ENCODE measurements at regions not wholly inside any gene's neighbourhood (a gene's known extent, or its start where the extent isn't known, plus 50 kb on each side); places are given as distances from the start of the nearest gene placed in this dataset.

DNA sequence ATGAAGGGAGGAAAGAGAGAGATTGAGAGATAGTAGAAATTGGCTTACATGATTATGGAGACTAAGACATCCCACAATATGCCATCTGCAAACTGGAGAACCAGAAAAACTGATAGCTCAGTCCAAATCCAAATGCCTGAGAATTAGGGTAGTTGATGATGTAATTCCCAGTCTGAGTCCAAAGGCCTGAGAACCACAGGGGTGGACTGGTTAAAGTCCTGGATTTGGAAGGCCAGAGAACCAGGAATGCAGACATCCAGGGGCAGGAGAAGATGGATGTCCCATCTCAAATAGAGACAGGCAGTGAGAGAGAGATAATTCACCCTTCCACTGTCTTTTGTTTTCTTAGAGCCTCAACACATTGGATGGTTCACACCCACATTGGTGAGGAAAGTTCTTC is 345.7 kb upstream of the SPANXN4 start:
- no peak for TF ChIP-seq EZH2phosphoT487 (IDR thresholded peaks at IDR 0.05; ENCODE audit: low read depth, severe bottlenecking, unreplicated experiment)
- TF ChIP-seq, protein P1, sequence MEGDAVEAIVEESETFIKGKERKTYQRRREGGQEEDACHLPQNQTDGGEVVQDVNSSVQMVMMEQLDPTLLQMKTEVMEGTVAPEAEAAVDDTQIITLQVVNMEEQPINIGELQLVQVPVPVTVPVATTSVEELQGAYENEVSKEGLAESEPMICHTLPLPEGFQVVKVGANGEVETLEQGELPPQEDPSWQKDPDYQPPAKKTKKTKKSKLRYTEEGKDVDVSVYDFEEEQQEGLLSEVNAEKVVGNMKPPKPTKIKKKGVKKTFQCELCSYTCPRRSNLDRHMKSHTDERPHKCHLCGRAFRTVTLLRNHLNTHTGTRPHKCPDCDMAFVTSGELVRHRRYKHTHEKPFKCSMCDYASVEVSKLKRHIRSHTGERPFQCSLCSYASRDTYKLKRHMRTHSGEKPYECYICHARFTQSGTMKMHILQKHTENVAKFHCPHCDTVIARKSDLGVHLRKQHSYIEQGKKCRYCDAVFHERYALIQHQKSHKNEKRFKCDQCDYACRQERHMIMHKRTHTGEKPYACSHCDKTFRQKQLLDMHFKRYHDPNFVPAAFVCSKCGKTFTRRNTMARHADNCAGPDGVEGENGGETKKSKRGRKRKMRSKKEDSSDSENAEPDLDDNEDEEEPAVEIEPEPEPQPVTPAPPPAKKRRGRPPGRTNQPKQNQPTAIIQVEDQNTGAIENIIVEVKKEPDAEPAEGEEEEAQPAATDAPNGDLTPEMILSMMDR (IDR thresholded peaks at IDR 0.05; ENCODE audit: poor library complexity) = no peak
- DNase-seq (ENCODE audit: low spot score) = no peak
- Histone ChIP-seq H3K9me3 (ENCODE audit: low read depth) (no peaks in the 10 kb centered on the region), H3K36me3 (replicated peaks; ENCODE audit: insufficient read depth, low read depth) (no peaks in the 10 kb centered on the region), H3K4me1 (ENCODE audit: insufficient read depth) (no peaks in the 10 kb centered on the region), H3K27me3 (no peaks in the 10 kb centered on the region), H3K79me2 (no peaks in the 10 kb centered on the region), H3K4me3 (no peak overlapping the region), H3K9me2 (replicated peaks; ENCODE audit: insufficient read depth) (no peaks in the 10 kb centered on the region), H4K20me1 (ENCODE audit: insufficient read depth, poor library complexity, severe bottlenecking) (no peaks in the 10 kb centered on the region), H3K4me2 (no peak overlapping the region), H3K27ac (no peak overlapping the region), H2AFZ (no peak overlapping the region)

DNA sequence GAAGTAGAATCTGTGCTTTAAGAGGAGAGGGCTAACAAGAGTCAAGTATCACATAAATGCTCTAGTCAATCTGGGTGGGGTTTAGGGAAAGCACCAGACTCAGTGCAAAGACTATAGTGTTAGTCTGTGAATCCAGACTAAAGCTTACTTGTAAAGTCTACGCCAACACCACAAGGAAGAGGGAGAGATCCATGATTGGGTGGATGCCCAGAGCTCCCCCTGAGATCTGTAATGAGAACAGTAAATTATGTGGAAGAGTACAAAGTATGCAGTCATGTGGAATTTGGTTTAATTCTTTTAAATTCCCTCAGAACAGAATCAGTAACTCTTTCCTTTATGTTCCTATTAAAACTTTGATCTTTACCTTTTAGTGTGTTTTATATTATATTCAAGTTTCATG is 354.7 kb upstream of the SPANXN4 start:
- Histone ChIP-seq H3K27ac (no peak overlapping the region), H4K20me1 (ENCODE audit: insufficient read depth, poor library complexity, severe bottlenecking) (no peaks in the 10 kb centered on the region), H2AFZ (no peak overlapping the region), H3K4me1 (ENCODE audit: insufficient read depth) (no peaks in the 10 kb centered on the region), H3K9me3 (ENCODE audit: low read depth) (no peaks in the 10 kb centered on the region), H3K4me3 (no peak overlapping the region), H3K36me3 (replicated peaks; ENCODE audit: insufficient read depth, low read depth) (no peaks in the 10 kb centered on the region), H3K27me3 (no peaks in the 10 kb centered on the region), H3K9me2 (replicated peaks; ENCODE audit: insufficient read depth) (no peaks in the 10 kb centered on the region), H3K4me2 (no peak overlapping the region), H3K79me2 (no peaks in the 10 kb centered on the region)
- DNase-seq (ENCODE audit: low spot score) = no peak
- 59% methylated on average over 1 of the region's 1 CpG for WGBS (ENCODE audit: low lambda C conversion rate, missing lambda C conversion rate)
- TF ChIP-seq, protein P1 (IDR thresholded peaks at IDR 0.05; ENCODE audit: poor library complexity) = no peak
- TF ChIP-seq EZH2phosphoT487 (IDR thresholded peaks at IDR 0.05; ENCODE audit: low read depth, severe bottlenecking, unreplicated experiment) = no peak
- TF ChIP-seq EZH2 (IDR thresholded peaks at IDR 0.05; ENCODE audit: borderline replicate concordance) = no peak

DNA sequence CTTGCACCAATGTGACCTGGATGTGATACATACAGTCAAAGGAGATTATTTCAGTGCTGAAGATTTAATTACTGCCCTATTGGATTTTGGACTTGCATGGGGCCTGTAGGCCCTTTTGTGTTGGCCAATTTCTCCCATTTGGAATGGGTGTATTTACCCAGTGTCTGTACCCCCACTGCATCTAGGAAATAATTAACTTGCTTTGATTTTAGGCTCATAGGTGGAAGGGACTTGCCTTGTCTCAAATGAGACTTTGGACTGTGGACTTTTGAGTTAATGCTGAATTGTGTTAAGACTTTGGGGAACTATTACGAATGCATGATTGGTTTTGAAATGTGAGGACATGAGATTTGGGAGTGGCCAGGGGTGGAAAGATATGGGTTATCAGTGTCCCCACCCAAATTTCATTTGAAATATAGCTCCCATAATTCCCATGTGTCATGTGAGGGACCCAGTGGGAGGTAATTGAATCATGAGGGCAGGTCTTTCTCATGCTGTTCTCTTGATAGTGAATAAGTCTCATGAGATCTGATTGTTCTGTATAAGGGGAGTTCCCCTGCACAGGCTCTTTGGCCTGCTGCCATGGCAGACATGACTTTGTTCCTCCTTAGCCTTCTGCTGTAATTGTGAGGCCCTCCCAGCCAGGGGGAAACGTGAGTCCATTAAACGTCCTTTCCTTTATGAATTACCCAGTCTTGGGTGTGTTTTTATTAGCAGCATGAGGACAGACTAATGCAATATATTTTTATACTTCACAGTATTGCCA is 362.2 kb upstream of the SPANXN4 start:
- H3K4me3 ChIP-seq = no peak overlapping the region
- H3K36me3 ChIP-seq (replicated peaks; ENCODE audit: insufficient read depth, low read depth) = no peaks in the 10 kb centered on the region
- H3K4me1 ChIP-seq (ENCODE audit: insufficient read depth) = no peaks in the 10 kb centered on the region
- H3K9me3 ChIP-seq (ENCODE audit: low read depth) = no peaks in the 10 kb centered on the region
- peak overlapping the region; percentile 5 for H3K27ac ChIP-seq
- TF ChIP-seq, protein P1 (IDR thresholded peaks at IDR 0.05; ENCODE audit: poor library complexity) = no peak
- TF ChIP-seq EZH2phosphoT487 (IDR thresholded peaks at IDR 0.05; ENCODE audit: low read depth, severe bottlenecking, unreplicated experiment) (no peak), EZH2 (IDR thresholded peaks at IDR 0.05; ENCODE audit: borderline replicate concordance) (no peak)
- H3K79me2 ChIP-seq = no peaks in the 10 kb centered on the region
- DNase-seq (ENCODE audit: low spot score) = peak; percentile 43
- no peaks in the 10 kb centered on the region for H3K9me2 ChIP-seq (replicated peaks; ENCODE audit: insufficient read depth)
- no peaks in the 10 kb centered on the region for H3K27me3 ChIP-seq
- H4K20me1 ChIP-seq (ENCODE audit: insufficient read depth, poor library complexity, severe bottlenecking) = no peaks in the 10 kb centered on the region
- no peak overlapping the region for H3K4me2 ChIP-seq
- no peak overlapping the region for H2AFZ ChIP-seq
- 52% methylated on average over 3 of the region's 3 CpGs for WGBS (ENCODE audit: low lambda C conversion rate, missing lambda C conversion rate)
